ENCODE measurements at regions not wholly inside any gene's neighbourhood (a gene's known extent, or its start where the extent isn't known, plus 50 kb on each side); places are given as distances from the start of the nearest gene placed in this dataset.

GRCh38 chr3:182692695-182693094 is 100.6 kb upstream of the ATP11B start:
- DNase-seq (no peak), ATAC-seq (ENCODE audit: low read depth) (no peak)
- no peak overlapping the region for H2BK120ac ChIP-seq (ENCODE audit: low read depth, low read length)
- no peak overlapping the region for H2AK5ac ChIP-seq (ENCODE audit: low read depth, low read length)
- H3K4ac ChIP-seq (ENCODE audit: low read depth, low read length): no peak overlapping the region
- H3K56ac ChIP-seq (ENCODE audit: extremely low read depth, insufficient read depth, low read length): no peak overlapping the region
- peaks cover 6% of the 10 kb centered on the region for H3K27me3 ChIP-seq (ENCODE audit: control insufficient read depth, insufficient read depth, low read length)
- H3K4me2 ChIP-seq (ENCODE audit: low read depth, low read length): no peak overlapping the region
- H2BK20ac ChIP-seq (ENCODE audit: low read depth, low read length): no peak overlapping the region
- ChIA-PET POLR2A (ENCODE audit: unreplicated experiment) (no interaction called here), CTCF (no interaction called here)
- no peak overlapping the region for H2AFZ ChIP-seq (replicated peaks; ENCODE audit: low read length, poor library complexity)
- H4K91ac ChIP-seq (ENCODE audit: insufficient read depth, low read depth, low read length): no peak overlapping the region
- no peak overlapping the region for H2BK5ac ChIP-seq (ENCODE audit: low read depth, low read length, poor library complexity, severe bottlenecking)
- H2AK9ac ChIP-seq (replicated peaks; ENCODE audit: low read depth, low read length, poor library complexity): no peak overlapping the region
- H3K4me1 ChIP-seq (ENCODE audit: control insufficient read depth, insufficient read depth, low read length): no peaks in the 10 kb centered on the region
- no peak overlapping the region for H3K27ac ChIP-seq (ENCODE audit: insufficient read depth, low read length)
- no peak overlapping the region for H3K9ac ChIP-seq (ENCODE audit: low read depth, low read length)
- WGBS, 2 experiments (ENCODE audit: extremely low coverage in 2 of 2, insufficient read length in 1 of 2): no CpG with 5 or more reads among the region's 1 CpG
- in situ Hi-C loops (cut with MboI; ENCODE audit: low sequenced_read_pairs) (no loop called here), dilution Hi-C loops (cut with HindIII; ENCODE audit: low sequenced_read_pairs, unreplicated experiment) (no loop called here), intact Hi-C loops (cut with micrococcal nuclease) (no loop called here)
- H3K4me3 ChIP-seq (ENCODE audit: insufficient read depth, low read depth, low read length): no peak overlapping the region
- no peaks in the 10 kb centered on the region for H3K9me1 ChIP-seq (ENCODE audit: insufficient read depth, low read length)
- H3K79me1 ChIP-seq (ENCODE audit: low read depth in 1 of 2, low read length in 2 of 2): no peaks in the 10 kb centered on the region
- H4K20me1 ChIP-seq (ENCODE audit: insufficient read depth, low read length): no peaks in the 10 kb centered on the region
- no peak overlapping the region for H3K18ac ChIP-seq (ENCODE audit: low read depth, low read length)
- no peak overlapping the region for H4K8ac ChIP-seq (ENCODE audit: low read depth in 2 of 2, low read length in 2 of 2)
- no TSS peak for BruUV-seq (replicated peaks)
- H3K36me3 ChIP-seq (ENCODE audit: control insufficient read depth, insufficient read depth, low read length): no peaks in the 10 kb centered on the region
- H3K9me3 ChIP-seq (ENCODE audit: control insufficient read depth, insufficient read depth, low read length): no peaks in the 10 kb centered on the region
- H4K5ac ChIP-seq (ENCODE audit: low read depth, low read length): no peak overlapping the region
- H3K14ac ChIP-seq (replicated peaks; ENCODE audit: low read depth, low read length): no peak overlapping the region
- no peak for TF ChIP-seq MAZ (IDR thresholded peaks at IDR 0.05; ENCODE audit: borderline replicate concordance, low read depth, low read length)
- TF ChIP-seq, protein P1, sequence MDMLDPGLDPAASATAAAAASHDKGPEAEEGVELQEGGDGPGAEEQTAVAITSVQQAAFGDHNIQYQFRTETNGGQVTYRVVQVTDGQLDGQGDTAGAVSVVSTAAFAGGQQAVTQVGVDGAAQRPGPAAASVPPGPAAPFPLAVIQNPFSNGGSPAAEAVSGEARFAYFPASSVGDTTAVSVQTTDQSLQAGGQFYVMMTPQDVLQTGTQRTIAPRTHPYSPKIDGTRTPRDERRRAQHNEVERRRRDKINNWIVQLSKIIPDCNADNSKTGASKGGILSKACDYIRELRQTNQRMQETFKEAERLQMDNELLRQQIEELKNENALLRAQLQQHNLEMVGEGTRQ (IDR thresholded peaks at IDR 0.05; ENCODE audit: low read depth, low read length): no peak
- TF ChIP-seq RCOR1 (IDR thresholded peaks at IDR 0.05; ENCODE audit: insufficient replicate concordance, low read length): no peak
- TF ChIP-seq ELK1 (IDR thresholded peaks at IDR 0.05; ENCODE audit: borderline replicate concordance, low read depth, low read length): no peak
- TF ChIP-seq RAD21 (IDR thresholded peaks at IDR 0.05; ENCODE audit: low read length): no peak
- TF ChIP-seq NFE2L2 (IDR thresholded peaks at IDR 0.05; ENCODE audit: low read depth, low read length): no peak
- no peak for TF ChIP-seq FOS (IDR thresholded peaks at IDR 0.05; ENCODE audit: low read depth, low read length)
- TF ChIP-seq SMC3 (IDR thresholded peaks at IDR 0.05; ENCODE audit: low read depth, low read length): no peak
- TF ChIP-seq POLR2A (IDR thresholded peaks at IDR 0.05; ENCODE audit: low read depth, low read length): no peak
- TF ChIP-seq CEBPB (IDR thresholded peaks at IDR 0.05; ENCODE audit: low read depth, low read length): no peak
- no peak for TF ChIP-seq CHD1 (IDR thresholded peaks at IDR 0.05; ENCODE audit: low read depth, low read length)
- no peak overlapping the region for H2BK15ac ChIP-seq (ENCODE audit: low read depth, low read length)
- H3K23ac ChIP-seq (ENCODE audit: low read depth, low read length): no peak overlapping the region
